ENCODE measurements at regions not wholly inside any gene's neighbourhood (a gene's known extent, or its start where the extent isn't known, plus 50 kb on each side); places are given as distances from the start of the nearest gene placed in this dataset.

- no peak for DNase-seq
These were observed 111.4 kb upstream of the MBNL1 start for GRCh38 chr3:152157337-152157736.

GRCh38 chr3:152159328-152159727 lies 109.4 kb upstream of the MBNL1 start:
- DNase-seq = no peak

GRCh38 chr3:152160350-152161011 lies 108.2 kb upstream of the MBNL1 start:
- no peak for DNase-seq

DNA sequence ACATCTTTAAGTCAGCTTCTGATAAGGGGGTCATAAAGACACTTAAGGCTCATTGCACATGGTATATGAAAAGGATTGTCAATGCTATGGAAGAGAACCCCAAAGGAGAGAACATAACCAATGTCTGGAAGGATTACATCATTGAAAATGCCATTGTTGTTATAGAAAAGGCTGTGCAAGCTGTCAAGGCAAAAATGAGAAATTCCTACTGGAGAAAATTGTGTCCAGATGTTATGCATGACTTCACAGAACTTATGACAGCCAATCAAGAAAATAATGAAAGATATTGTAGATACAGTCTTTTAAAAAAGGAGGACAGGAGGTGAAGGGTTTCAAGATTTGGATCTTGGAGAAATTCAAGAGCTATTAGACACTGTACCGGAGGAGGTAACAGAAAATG lies 96.3 kb upstream of the MBNL1 start:
- DNase-seq = no peak

DNA sequence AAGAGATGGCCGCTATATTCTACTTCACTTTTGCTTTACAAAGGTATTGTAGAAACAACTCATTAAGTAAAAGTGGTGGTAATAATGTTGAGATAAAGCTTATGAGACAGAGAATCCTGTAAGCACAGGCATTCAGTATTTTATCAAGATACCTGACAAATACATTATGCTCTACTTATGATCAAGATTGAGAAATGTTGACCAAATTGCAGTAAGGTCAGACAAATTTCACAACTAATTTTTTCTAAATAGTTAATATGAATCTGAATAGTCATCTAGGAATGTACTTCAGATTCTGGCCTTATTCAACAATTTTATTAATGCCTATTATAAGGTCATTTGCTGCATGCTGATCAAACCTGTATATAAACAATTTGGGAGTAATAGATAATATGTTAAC lies 95.1 kb upstream of the MBNL1 start:
- DNase-seq = no peak

DNA sequence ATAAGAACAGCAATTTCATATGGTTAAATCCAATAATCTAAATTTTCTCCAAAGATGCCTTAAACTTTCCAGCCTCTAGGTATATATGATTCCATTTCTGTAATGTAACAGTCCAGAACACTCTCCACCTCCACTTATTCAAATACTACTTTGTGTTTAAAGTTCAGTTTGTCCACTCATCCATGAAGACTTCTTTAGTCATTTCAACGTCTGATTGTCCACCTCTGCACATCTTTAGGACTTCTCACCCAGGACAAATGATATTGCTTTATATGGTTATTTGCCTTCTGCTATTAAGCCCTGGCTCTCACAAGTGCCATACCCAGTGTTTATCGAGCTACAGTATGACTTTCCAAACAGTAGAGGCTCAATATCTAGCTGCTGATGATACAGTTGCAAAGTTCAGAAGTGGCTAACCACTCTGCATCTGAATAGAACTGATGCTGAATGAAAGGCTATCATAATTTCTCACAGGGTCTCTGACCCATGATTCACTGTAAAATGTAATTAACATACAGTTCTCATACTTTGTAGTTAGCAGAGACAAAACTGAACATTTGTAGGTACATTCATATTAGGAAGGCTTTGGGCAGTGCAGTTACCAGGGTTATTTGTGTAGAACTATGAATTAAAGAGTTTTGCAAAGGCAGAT lies 93.7 kb upstream of the MBNL1 start:
- DNase-seq = no peak

DNA sequence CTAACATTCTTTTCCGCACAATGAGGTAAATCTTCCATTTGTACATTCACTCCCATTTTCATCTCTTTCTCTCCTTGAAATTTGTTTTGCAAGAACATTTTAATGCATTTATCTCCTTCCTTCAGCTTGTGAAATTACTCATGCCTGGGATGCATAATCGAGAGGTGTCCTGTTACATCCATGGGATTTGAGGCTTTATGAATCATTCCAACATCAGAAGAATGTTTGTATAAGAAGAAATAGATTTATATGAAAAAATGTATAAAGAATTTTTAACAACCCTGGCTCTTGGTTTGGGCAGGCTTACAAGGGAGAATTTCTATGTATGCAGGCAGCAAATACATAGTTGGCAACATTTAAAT lies 93.2 kb upstream of the MBNL1 start:
- no peak for DNase-seq

GRCh38 chr3:152176241-152176640 lies 92.5 kb upstream of the MBNL1 start:
- no peak for DNase-seq

DNA sequence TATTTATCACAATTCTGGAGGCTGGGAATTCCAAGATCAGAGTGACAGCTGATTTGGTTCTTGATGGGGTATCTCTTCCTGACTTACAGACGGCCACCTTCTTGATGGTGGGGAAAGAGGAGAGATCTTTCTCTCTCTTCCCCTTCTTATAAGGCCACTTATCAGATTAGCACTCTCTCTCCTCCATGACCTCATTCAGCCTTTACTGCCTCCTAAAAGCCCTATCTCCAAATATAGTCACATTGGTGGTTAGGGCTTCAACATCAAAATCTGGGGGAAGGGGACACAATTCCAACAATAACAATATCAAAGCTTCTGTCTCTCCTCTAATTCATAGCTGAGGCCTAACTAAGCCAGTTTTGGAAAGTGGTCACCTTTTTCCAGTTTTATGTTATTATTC lies 91.7 kb upstream of the MBNL1 start:
- DNase-seq = no peak

GRCh38 chr3:152177757-152178156 lies 91.0 kb upstream of the MBNL1 start:
- no peak for DNase-seq

- peak; percentile 3 for DNase-seq
These were observed 85.3 kb upstream of the MBNL1 start for GRCh38 chr3:152183473-152183872.

GRCh38 chr3:152184971-152185686 lies 83.6 kb upstream of the MBNL1 start:
- DNase-seq = no peak

GRCh38 chr3:152185891-152186630 lies 82.7 kb upstream of the MBNL1 start:
- DNase-seq = no peak

DNA sequence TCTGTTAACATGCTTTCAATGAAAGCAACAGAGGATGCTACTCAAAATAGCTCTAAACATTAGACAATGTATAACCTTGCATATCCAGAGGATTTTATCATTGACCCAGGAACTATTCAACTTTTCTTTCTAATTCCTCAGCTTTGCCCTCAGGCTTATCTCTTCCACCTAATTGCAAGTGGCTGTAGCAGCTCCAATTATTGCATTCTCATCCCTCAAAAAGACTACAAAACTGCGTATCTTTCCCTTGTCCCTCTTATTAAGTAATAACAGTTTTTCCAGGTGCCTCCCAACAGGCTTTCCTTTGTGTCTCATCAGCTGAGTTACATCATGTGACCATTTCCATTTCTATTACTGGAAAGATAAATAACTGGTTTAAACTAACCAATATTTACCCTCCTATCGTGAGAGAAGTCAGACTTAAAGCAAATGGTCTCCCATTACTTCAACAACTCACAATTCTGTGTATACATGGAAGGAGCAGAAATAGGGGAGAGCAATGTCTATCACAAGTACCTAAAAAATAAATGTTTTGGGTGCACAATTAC lies 78.0 kb upstream of the MBNL1 start:
- no peak for DNase-seq

- DNase-seq = no peak
These were observed 76.7 kb upstream of the MBNL1 start for GRCh38 chr3:152192050-152192449.

DNA sequence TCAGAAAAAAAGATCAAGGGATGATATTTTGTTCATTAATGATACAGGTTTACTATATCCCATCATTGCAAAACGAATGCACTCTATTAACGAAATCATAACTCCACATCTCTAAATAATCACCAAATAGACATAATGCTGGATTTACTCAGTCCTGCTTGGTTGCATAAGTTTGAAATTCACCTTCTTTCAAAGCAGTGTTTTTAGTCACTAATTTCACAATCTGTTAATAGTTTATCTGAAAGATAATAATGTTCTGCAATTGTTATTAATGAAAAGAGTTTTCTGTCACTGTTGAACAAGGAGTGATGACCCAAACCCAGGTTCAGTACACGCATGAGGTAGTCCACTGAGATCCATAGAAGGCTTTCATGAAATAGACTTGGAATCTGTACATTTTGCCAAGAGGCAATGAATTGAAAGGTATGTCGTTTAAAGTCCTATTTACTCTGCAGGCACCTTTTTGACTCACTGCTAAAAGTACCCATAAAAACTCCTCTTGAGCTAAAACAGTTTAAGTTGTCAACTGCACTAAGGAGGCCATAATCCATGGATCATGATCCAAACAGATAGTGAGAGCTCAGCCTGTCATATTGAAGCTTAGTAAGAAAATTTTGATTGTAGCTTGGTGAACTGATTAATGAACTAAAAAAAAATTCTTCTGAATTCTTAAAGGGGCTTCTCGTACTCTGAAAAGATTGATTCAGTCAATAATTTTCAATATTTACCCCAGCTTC lies 75.6 kb upstream of the MBNL1 start:
- no peak for DNase-seq

DNA sequence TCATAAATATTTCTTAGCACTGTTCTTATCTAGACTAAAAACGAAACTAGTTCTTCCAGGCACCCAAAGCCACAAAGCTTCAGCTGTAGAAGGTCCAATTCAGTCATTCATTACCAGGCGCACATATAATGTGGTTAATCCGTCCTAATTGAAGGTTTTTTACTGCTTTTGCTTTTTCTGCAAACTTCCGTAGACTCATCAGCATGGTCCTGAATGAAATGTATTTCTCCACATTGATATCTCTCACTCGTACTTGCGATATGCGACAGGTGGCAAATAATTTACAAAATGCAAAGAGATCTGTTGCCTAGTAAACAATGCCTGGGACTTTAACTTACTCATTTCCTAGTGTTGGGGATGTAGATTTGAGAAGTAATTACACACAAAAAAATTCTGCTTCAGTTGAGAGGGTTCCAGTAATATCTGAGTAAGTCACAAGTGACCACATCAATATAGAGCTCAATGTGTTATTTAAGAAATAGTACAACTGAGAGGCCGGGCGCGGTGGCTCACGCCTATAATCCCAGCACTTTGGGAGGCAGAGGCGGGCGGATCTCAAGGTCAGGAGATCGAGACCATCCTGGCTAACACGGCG lies 75.0 kb upstream of the MBNL1 start:
- DNase-seq = no peak

DNA sequence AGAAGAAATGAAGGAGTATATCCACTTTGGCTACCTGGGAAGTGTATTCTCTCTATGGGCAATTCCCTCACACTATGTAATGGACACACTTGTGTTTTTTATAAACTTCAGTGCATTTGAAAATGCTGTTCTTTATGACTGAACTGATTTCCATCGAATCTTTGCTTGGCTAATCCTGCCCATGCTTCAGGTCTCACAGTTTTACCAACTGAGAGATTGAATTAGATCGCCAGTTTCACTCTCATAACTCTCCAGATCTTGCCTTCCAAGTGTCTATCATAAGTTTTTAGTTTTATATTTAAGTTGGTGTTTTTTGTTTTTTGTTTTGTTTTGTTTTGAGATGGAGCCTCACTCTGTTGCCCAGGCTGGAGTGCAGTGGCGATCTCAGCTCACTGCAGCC lies 73.5 kb upstream of the MBNL1 start:
- no peak for DNase-seq

DNA sequence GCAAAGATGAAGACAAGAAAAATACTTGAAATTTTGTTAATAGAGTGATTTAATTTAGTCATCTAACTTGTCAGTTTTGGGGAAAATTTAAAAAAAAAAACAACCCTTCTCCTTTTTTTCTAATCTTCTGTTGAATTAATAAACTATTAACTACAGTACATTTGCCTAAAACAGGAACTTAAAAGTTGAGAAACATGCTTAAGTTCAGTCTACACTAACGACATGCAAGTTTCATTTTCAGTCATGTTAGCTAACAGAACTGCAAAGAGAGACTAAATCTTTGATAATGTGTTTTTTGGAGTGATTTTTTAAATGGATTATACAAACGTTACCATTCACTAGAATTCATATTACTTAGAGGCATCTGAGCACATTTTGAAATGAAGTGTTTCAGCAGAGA lies 71.9 kb upstream of the MBNL1 start:
- DNase-seq = no peak

- no peak for DNase-seq
These were observed 71.3 kb upstream of the MBNL1 start for GRCh38 chr3:152197451-152197850.

DNA sequence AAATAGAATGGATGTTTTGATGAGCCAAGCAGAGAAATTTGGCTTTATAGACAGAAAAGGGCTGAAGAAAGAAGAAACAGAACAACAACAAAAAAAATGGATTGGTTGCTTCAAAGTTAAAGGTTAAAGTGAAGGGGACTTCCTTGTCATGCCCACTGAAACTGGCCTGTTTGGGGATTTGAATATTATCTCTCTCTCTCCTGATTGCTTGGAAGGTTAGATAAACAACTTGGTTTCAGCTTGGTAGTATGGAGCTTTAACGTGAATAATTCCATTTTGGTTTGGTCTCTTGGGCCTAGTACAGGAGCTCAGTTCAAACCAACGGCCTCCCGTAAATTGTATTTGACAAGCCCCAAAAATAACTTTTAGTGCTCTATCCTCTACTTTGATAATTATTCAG lies 70.8 kb upstream of the MBNL1 start:
- DNase-seq = no peak

DNA sequence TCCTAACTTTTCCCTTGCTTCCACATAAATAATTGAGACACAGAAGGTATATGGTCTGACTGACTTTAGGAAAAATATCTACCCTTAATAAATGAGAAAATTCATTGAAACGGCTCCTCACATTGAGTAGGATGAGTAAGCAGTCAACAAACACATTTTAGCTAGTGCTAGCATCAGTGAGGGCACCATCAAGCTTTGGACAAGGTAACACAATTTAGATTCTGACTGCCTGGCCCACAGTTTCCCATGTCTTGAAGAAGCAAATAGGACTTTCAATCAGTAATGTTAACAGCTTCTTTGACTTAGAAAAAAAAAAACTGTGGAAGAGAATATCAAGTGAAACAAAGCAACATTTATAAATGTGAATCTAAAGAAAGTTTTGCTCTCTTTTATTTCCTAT lies 70.1 kb upstream of the MBNL1 start:
- no peak for DNase-seq
